GM12878 (cell line): ENCODE measurements at regions not wholly inside any gene's neighbourhood (a gene's known extent, or its start where the extent isn't known, plus 50 kb on each side); places are given as distances from the start of the nearest gene placed in this dataset.

Experiments
- ATAC-seq: fragments of 200-7000 bp; cut with Tn5 transposase; 3 replicates; pipeline ENCODE4 v1.9.1; 2020; ENCODE audit warnings: mild to moderate bottlenecking, moderate library complexity
- BruUV-seq: library from RNA; stranded (reverse); fragments of 400-500 nt; replicated peaks from 2 replicates; lab custom pipeline; 2021; lab: Mats Ljungman, UMichigan
- CTCF ChIA-PET: fragments of 300-600 bp; sonication (Branson Sonifier 250); formaldehyde crosslinking; extraction: SDS; loops from one replicate; lab custom pipeline; 2021; ENCODE audit warnings: inconsistent platforms; lab: Yijun Ruan, JAX
- POLR2A ChIA-PET: fragments of 350-600 bp; formaldehyde crosslinking; extraction: SDS; loops from one replicate; lab custom pipeline; 2021; ENCODE audit warnings: inconsistent platforms; lab: Charles Lee
- RAD21 ChIA-PET: fragments of 300-600 bp; sonication (Branson Sonifier 250); formaldehyde crosslinking; loops from one replicate; lab custom pipeline; 2023; ENCODE audit warnings: antibody characterized with exemption; ENCODE audit not compliant: unreplicated experiment; lab: Charles Lee
- SMC1A ChIA-PET: fragments of 300-600 bp; sonication (Branson Sonifier 250); formaldehyde crosslinking; loops from one replicate; lab custom pipeline; 2023; ENCODE audit not compliant: unreplicated experiment, uncharacterized antibody; lab: Charles Lee
- DNase-seq: peaks from one replicate; pipeline ENCODE4 v3.0.0-alpha.2; 2011; ENCODE audit warnings: low read depth, low spot score
- FAIRE-seq: peaks from 3 replicates; lab custom pipeline; 2011; peaks lifted over from hg19 to GRCh38; lab: Jason Lieb, UNC
- H2AFZ ChIP-seq: 2 replicates; pipeline ENCODE4 v1.6.0; 2011; ENCODE audit warnings: low read depth, low read length, control low read depth; ENCODE audit not compliant: control insufficient read depth
- H3K27ac ChIP-seq: 2 replicates; pipeline ENCODE4 v1.5.1; 2011; ENCODE audit warnings: control low read depth; ENCODE audit not compliant: control insufficient read depth, insufficient read depth
- H3K27me3 ChIP-seq, 2 experiments: replicated peaks in 1 of 2; 2 replicates each; pipeline versions ENCODE4 v1.6.0 to v1.6.1; 2011; ENCODE audit warnings: low read length in 1 of 2; ENCODE audit not compliant: control insufficient read depth in 2 of 2, insufficient read depth in 2 of 2
- H3K36me3 ChIP-seq, 2 experiments: 2 replicates each; pipeline ENCODE4 v1.5.1; 2011; ENCODE audit warnings: low read length in 1 of 2; ENCODE audit not compliant: control insufficient read depth in 2 of 2, insufficient read depth in 2 of 2
- H3K4me1 ChIP-seq: 2 replicates; pipeline ENCODE4 v1.6.1; 2011; ENCODE audit warnings: mild to moderate bottlenecking, low read length, moderate library complexity, mixed read lengths; ENCODE audit not compliant: control insufficient read depth, insufficient read depth
- H3K4me2 ChIP-seq: 2 replicates; pipeline ENCODE4 v1.6.0; 2011; ENCODE audit warnings: control low read depth; ENCODE audit not compliant: control insufficient read depth, insufficient read depth
- H3K4me3 ChIP-seq: fragments of 200-600 bp; sonication (generic); 2 replicates; pipeline ENCODE4 v1.5.1; 2016
- H3K79me2 ChIP-seq: 2 replicates; pipeline ENCODE4 v1.6.0; 2011; ENCODE audit warnings: low read length; ENCODE audit not compliant: control insufficient read depth, insufficient read depth
- H3K9ac ChIP-seq: 2 replicates; pipeline ENCODE4 v1.8.0; 2011; ENCODE audit warnings: low read length, control low read depth, mixed read lengths; ENCODE audit not compliant: control insufficient read depth, insufficient read depth
- H3K9me3 ChIP-seq: replicated peaks from 3 replicates; pipeline ENCODE4 v1.5.1; 2011; ENCODE audit warnings: mild to moderate bottlenecking, low read length; ENCODE audit not compliant: control insufficient read depth, insufficient read depth
- H4K20me1 ChIP-seq: 2 replicates; pipeline ENCODE4 v1.6.0; 2011; ENCODE audit not compliant: control insufficient read depth, insufficient read depth
- BHLHE40 ChIP-seq, 2 experiments: fragments of 450-650 bp in 1 of 2; IDR thresholded peaks; 2 replicates each; pipeline ENCODE4 v1.6.1; 2011 to 2017; ENCODE audit warnings: low read depth in 2 of 2, borderline replicate concordance in 1 of 2, improper control_type of control experiment in 1 of 2, low read length in 1 of 2, mild to moderate bottlenecking in 1 of 2
- CBFB ChIP-seq: IDR thresholded peaks from 2 replicates; pipeline ENCODE4 v1.6.1; 2016; ENCODE audit warnings: antibody characterized with exemption, low read depth
- CBX5 ChIP-seq: sonication (generic); IDR thresholded peaks from 2 replicates; pipeline ENCODE4 v1.6.1; 2016; ENCODE audit warnings: low read depth, moderate library complexity, mild to moderate bottlenecking, inconsistent platforms
- DPF2 ChIP-seq: fragments of 450-650 bp; IDR thresholded peaks from 2 replicates; pipeline ENCODE4 v1.6.1; 2017; ENCODE audit warnings: mild to moderate bottlenecking
- EED ChIP-seq: sonication (generic); IDR thresholded peaks from 2 replicates; pipeline ENCODE4 v1.6.1; 2016; ENCODE audit warnings: antibody characterized with exemption, low read depth
- EGR1 ChIP-seq, 2 experiments: IDR thresholded peaks; 1 replicate in 1 of 2; 2 replicates in 1 of 2; pipeline ENCODE4 v1.6.1; 2011 to 2012; ENCODE audit warnings: low read depth in 2 of 2, low read length in 2 of 2, borderline replicate concordance in 1 of 2, mild to moderate bottlenecking in 1 of 2, moderate library complexity in 1 of 2
- IKZF1 ChIP-seq: fragments of 450-650 bp; conservative IDR thresholded peaks from 2 replicates; pipeline ENCODE4 v1.6.1; 2017; ENCODE audit warnings: antibody characterized with exemption, mild to moderate bottlenecking
- IKZF2 ChIP-seq, 2 experiments: fragments of 450-650 bp; IDR thresholded peaks; 2 replicates each; pipeline ENCODE4 v1.6.1; 2017; ENCODE audit warnings: mild to moderate bottlenecking in 2 of 2, moderate library complexity in 2 of 2
- IRF4 ChIP-seq: IDR thresholded peaks from 2 replicates; pipeline ENCODE4 v1.6.1; 2011; ENCODE audit warnings: low read depth, low read length
- MEF2A ChIP-seq: IDR thresholded peaks from 2 replicates; pipeline ENCODE4 v1.6.1; 2011; ENCODE audit warnings: low read depth, mild to moderate bottlenecking, low read length, moderate library complexity; ENCODE audit not compliant: insufficient read depth
- MEF2B ChIP-seq: fragments of 450-650 bp; IDR thresholded peaks from 2 replicates; pipeline ENCODE4 v1.6.1; 2018; ENCODE audit warnings: mild to moderate bottlenecking, moderate library complexity; ENCODE audit not compliant: partially characterized antibody, poor library complexity, severe bottlenecking
- RELA ChIP-seq: fragments of 450-650 bp; IDR thresholded peaks from 2 replicates; pipeline ENCODE4 v1.8.0; 2014; ENCODE audit warnings: borderline replicate concordance; ENCODE audit not compliant: partially characterized antibody
- RUNX3 ChIP-seq: IDR thresholded peaks from 2 replicates; pipeline ENCODE4 v1.6.1; 2012; ENCODE audit warnings: low read length, inconsistent platforms
- SIN3A ChIP-seq: IDR thresholded peaks from 2 replicates; pipeline ENCODE4 v1.6.1; 2012; ENCODE audit warnings: low read depth, low read length, improper control_type of control experiment
- WGBS: methylation state at CpG from one replicate; pipeline ENCODE4 v1.1.6; 2016; ENCODE audit warnings: low lambda C conversion rate; ENCODE audit not compliant: insufficient replicate concordance, insufficient coverage; ENCODE audit errors: missing lambda C conversion rate; 5-methylcytosine and 5-hydroxymethylcytosine counted together
- in situ Hi-C: fragments of 300-500 bp; cut with MboI; formaldehyde crosslinking; loops from 9 replicates; pipeline ENCODE4 v1.14.3; 2018; ENCODE audit warnings: mixed read lengths
- intact Hi-C: fragments of 100-400 bp; cut with micrococcal nuclease; formaldehyde crosslinking; loops from one replicate; pipeline ENCODE4 v1.14.2; 2022; ENCODE audit not compliant: unreplicated experiment
- TF ChIP-seq, protein P1 (sequence below): IDR thresholded peaks from 2 replicates; pipeline ENCODE4 v1.6.1; 2012; ENCODE audit warnings: improper control_type of control experiment, low read depth, low read length; ENCODE audit not compliant: insufficient replicate concordance
- TF ChIP-seq, protein P2 (sequence below): IDR thresholded peaks from 2 replicates; pipeline ENCODE4 v1.6.1; 2012; ENCODE audit warnings: low read length, inconsistent platforms
- TF ChIP-seq, protein P3 (sequence below): fragments of 450-650 bp; IDR thresholded peaks from 2 replicates; pipeline ENCODE4 v1.6.1; 2016; ENCODE audit warnings: mild to moderate bottlenecking

DNA sequence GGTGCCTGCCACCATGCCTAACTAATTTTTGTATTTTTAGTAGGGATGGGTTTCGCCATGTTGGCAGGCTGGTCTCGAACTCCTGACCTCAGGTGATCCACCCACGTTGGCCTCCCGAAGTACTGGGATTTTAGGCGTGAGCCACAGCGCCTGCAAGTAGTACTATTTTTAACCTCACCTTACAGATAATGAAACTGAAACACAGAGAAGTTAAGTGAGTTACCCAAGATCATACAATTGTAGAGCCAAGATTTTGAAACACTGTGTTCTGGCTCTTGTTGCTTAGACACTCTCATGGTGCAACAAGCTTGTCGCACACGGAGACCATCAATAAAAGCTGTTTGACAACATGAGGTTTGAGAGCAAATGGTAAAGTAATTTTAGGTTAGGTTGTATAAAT is 159.1 kb upstream of the LMNTD1 start:
- no TSS peak for BruUV-seq
- H4K20me1 ChIP-seq = no peaks in the 10 kb centered on the region
- intact Hi-C loops = loop anchor here (10.0 kb wide), 1 partner anchor 487 kb away; no protein-coding TSS in a partner anchor
- H3K27ac ChIP-seq = no peak overlapping the region
- DNase-seq (peak; percentile 42), FAIRE-seq (no peak), ATAC-seq (peak; percentile 81)
- H3K79me2 ChIP-seq = no peaks in the 10 kb centered on the region
- CTCF ChIA-PET = interaction anchor here (1.3 to 1.6 kb wide), 2 partner anchors 23 to 471 kb away, joined by 3 read pairs; no protein-coding TSS in a partner anchor
- WGBS = 25% methylated on average over 8 of the region's 8 CpGs
- H3K27me3 ChIP-seq = no peaks in the 10 kb centered on the region
- SMC1A ChIA-PET = interaction anchor here (0.6 kb wide), 1 partner anchor 16 kb away, joined by 3 read pairs; no protein-coding TSS in a partner anchor
- POLR2A ChIA-PET = interaction anchor here (0.6 kb wide), 1 partner anchor 10 kb away, joined by 3 read pairs; no protein-coding TSS in a partner anchor
- no peak overlapping the region for H2AFZ ChIP-seq
- H3K9ac ChIP-seq = no peak overlapping the region
- peaks cover 24% of the 10 kb centered on the region for H3K4me1 ChIP-seq
- in situ Hi-C loops = no loop called here
- RAD21 ChIA-PET = no interaction called here
- H3K4me2 ChIP-seq = peak overlapping the region; percentile 68; the same call in 1 of the 2 replicates
- no peaks in the 10 kb centered on the region for H3K36me3 ChIP-seq
- peaks cover 11% of the 10 kb centered on the region for H3K9me3 ChIP-seq
- H3K4me3 ChIP-seq = no peak overlapping the region
- TF ChIP-seq CBFB = no peak
- TF ChIP-seq DPF2 = 0 out of 2 replicates have a peak, but pooled peaks have one; percentile 33
- peak; percentile 76 for TF ChIP-seq MEF2B
- peak; percentile 64 for TF ChIP-seq IKZF1
- TF ChIP-seq RUNX3 = peak; percentile 61; the same call in 1 of the 2 replicates
- TF ChIP-seq BHLHE40 (IDR thresholded peaks at IDR 0.05; ENCODE audit: borderline replicate concordance in 1 of 2, low read depth in 2 of 2, low read length in 1 of 2) = peak in 1 of 2 experiments; percentile 64; a peak in 2 of 4 replicates
- peak in 1 of 2 experiments; percentile 67; a peak in 1 of 3 replicates for TF ChIP-seq EGR1 (IDR thresholded peaks at IDR 0.05; ENCODE audit: borderline replicate concordance in 1 of 2, low read depth in 2 of 2, low read length in 2 of 2)
- TF ChIP-seq, protein P1, sequence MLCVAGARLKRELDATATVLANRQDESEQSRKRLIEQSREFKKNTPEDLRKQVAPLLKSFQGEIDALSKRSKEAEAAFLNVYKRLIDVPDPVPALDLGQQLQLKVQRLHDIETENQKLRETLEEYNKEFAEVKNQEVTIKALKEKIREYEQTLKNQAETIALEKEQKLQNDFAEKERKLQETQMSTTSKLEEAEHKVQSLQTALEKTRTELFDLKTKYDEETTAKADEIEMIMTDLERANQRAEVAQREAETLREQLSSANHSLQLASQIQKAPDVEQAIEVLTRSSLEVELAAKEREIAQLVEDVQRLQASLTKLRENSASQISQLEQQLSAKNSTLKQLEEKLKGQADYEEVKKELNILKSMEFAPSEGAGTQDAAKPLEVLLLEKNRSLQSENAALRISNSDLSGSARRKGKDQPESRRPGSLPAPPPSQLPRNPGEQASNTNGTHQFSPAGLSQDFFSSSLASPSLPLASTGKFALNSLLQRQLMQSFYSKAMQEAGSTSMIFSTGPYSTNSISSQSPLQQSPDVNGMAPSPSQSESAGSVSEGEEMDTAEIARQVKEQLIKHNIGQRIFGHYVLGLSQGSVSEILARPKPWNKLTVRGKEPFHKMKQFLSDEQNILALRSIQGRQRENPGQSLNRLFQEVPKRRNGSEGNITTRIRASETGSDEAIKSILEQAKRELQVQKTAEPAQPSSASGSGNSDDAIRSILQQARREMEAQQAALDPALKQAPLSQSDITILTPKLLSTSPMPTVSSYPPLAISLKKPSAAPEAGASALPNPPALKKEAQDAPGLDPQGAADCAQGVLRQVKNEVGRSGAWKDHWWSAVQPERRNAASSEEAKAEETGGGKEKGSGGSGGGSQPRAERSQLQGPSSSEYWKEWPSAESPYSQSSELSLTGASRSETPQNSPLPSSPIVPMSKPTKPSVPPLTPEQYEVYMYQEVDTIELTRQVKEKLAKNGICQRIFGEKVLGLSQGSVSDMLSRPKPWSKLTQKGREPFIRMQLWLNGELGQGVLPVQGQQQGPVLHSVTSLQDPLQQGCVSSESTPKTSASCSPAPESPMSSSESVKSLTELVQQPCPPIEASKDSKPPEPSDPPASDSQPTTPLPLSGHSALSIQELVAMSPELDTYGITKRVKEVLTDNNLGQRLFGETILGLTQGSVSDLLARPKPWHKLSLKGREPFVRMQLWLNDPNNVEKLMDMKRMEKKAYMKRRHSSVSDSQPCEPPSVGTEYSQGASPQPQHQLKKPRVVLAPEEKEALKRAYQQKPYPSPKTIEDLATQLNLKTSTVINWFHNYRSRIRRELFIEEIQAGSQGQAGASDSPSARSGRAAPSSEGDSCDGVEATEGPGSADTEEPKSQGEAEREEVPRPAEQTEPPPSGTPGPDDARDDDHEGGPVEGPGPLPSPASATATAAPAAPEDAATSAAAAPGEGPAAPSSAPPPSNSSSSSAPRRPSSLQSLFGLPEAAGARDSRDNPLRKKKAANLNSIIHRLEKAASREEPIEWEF = no peak
- TF ChIP-seq IRF4 = 0 out of 2 replicates have a peak, but pooled peaks have one; percentile 15
- 0 out of 2 replicates have a peak, but pooled peaks have one; percentile 47 for TF ChIP-seq EED
- TF ChIP-seq MEF2A = peak; percentile 80; the same call in 1 of the 2 replicates
- peak; percentile 82 for TF ChIP-seq IKZF2 (IDR thresholded peaks at IDR 0.05)
- TF ChIP-seq, protein P2, sequence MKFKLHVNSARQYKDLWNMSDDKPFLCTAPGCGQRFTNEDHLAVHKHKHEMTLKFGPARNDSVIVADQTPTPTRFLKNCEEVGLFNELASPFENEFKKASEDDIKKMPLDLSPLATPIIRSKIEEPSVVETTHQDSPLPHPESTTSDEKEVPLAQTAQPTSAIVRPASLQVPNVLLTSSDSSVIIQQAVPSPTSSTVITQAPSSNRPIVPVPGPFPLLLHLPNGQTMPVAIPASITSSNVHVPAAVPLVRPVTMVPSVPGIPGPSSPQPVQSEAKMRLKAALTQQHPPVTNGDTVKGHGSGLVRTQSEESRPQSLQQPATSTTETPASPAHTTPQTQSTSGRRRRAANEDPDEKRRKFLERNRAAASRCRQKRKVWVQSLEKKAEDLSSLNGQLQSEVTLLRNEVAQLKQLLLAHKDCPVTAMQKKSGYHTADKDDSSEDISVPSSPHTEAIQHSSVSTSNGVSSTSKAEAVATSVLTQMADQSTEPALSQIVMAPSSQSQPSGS = 0 out of 2 replicates have a peak, but pooled peaks have one; percentile 16
- TF ChIP-seq SIN3A = no peak
- peak; percentile 7 for TF ChIP-seq RELA
- TF ChIP-seq, protein P3, sequence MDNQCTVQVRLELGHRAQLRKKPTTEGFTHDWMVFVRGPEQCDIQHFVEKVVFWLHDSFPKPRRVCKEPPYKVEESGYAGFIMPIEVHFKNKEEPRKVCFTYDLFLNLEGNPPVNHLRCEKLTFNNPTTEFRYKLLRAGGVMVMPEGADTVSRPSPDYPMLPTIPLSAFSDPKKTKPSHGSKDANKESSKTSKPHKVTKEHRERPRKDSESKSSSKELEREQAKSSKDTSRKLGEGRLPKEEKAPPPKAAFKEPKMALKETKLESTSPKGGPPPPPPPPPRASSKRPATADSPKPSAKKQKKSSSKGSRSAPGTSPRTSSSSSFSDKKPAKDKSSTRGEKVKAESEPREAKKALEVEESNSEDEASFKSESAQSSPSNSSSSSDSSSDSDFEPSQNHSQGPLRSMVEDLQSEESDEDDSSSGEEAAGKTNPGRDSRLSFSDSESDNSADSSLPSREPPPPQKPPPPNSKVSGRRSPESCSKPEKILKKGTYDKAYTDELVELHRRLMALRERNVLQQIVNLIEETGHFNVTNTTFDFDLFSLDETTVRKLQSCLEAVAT = no peak
- no peak for TF ChIP-seq CBX5
